GOT3 (cell line): ENCODE measurements at regions not wholly inside any gene's neighbourhood (a gene's known extent, or its start where the extent isn't known, plus 50 kb on each side); places are given as distances from the start of the nearest gene placed in this dataset.

Experiments used
- DNase-seq: peaks from one replicate; lab custom pipeline; 2025; ENCODE audit warnings: mixed read lengths; lab: John Stamatoyannopoulos, UW

- no peak for DNase-seq
Measured at GRCh38 chr16:51665436-51665998, 514.4 kb upstream of the SALL1 start.

DNA sequence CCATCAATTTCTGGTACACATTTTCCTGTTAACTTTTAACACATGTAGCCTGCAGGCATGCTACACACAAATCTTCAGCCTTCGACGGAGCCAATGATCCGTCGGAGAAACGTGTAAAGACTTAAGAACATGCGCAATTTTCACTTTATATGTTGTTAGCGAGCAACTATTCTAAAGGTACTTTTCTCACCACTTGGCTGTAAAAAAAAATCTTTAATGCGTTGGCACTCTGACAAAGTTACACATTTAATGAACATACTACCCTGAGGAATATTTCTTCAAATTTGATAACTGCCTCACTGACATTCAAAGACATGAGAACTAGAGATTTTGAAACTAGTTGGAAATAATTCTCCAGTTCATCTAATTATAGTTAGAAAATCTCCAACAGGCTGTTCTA lies 507.5 kb upstream of the SALL1 start:
- DNase-seq = no peak

DNA sequence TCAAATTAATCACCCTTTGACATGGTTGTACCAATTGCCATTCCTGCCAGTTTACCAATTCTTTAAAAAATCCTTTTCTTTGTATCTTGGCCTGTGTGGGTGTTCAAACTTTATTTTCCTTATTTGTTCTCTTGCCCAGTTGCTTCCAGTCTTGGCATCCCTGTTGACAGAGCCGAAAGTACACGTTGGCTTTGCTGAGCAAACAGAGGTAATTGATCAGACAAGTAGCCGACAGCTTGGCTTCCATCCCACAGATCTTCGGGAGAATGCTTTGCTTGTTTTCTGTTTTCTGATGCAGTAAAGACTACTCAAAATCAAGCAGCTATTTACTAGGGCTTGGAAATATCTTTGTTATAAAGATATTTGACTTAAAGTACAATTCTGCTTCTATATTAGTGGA lies 506.8 kb upstream of the SALL1 start:
- DNase-seq = no peak

DNA sequence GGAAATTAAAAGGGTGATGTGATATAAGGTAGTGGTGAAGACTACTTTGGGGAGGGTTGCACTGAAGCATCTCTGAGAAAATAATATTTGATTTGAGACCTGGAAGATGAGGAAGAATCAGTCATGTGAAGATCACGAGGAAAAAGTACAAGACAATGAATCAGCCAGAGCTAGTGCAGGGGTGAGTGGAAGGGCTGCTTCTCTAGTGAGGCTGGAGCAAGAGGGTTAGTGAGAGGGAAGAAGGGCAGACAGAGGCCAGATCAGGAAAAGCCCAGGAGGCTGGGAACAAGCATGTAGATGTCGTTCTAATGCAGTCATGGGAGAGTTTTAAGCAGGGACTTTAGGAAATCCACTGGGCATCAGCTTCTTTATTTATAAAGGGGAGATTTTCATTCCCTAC lies 504.2 kb upstream of the SALL1 start:
- no peak for DNase-seq

DNA sequence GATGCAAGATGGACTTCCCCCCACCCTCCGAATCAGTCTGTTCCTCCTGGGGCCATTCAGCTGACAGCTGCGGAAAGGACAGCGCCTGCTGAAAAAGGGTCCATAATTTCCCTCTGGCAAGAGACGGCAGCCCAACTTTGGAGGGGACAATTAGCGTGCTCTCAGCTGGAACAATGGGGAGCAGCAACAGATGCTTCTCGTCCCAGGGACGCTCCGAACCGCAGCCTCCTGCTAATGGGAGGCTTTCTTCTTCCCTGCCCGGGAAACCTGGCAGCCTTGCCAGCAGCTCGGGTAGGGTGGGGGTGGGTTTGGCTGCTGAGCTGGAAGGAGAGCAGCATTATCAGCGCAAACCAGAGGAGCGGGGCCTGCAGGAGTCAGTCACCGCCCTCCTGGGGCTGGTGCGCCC lies 500.0 kb upstream of the SALL1 start:
- DNase-seq = no peak

DNA sequence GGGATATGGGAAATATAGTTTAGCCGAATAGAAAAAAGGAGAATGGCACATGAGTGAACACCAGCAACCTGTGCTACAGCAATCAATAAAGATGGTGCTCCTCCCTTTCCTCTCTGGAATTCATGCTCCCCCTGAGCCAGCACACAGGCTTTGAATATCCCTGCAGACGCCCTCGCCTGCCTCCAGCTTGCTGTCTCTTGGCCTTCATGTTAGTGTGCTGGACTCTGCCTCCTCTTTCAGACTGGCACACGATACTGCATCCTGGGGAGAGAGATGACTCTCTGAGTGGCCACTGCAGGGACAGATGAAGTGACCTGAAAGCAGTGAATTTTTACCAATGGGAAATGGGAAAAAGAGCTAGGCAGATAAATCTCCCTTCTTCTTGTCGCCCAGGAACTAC lies 498.6 kb upstream of the SALL1 start:
- no peak for DNase-seq

DNA sequence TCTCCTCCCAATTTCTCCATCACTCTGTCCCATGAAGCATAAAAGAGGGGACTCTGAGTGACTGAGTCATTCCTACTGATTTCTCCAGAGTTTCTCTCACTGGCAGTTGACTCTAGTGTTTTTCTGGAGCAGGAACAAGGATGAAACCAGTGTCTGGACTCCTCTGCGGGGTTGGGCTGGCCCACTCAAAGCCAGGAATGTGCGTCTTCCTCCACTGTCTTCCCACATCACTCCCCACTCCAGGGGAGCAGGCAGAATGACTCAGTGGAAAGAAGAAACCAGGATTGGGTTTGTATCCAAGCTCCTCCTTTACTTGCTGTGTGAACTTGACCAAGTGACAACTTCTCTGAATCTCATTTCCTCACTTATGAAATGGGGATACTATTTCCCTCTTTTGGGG lies 497.5 kb upstream of the SALL1 start:
- no peak for DNase-seq

DNA sequence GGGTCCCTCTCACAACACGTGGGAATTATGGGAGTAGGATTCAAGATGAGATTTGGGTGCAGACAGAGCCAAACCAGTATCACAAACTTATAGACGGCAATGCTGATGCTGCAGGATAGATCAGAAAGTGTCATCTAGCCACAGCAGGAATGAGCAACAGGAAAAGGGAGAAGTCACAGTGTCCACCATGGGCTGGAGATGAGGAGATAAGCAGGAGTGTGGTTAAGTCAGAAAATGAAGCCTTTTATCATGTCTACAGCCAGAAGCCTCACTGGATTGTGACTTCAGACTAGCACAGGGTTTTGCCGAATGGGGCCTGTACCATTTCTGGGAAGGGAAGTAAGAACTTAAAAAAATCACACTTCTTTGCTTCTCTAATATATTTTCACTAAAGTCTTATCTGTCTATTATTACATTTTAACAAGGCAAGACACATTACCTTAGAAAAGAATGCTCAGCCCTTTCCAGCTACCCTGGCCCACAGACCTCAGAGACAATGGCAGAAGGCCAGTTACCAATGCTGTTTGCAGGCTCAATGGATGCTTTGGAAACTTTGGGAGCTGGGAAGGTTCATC lies 490.2 kb upstream of the SALL1 start:
- no peak for DNase-seq

- no peak for DNase-seq
Measured at GRCh38 chr16:51640196-51640595, 489.1 kb upstream of the SALL1 start.

GRCh38 chr16:51638339-51639135 lies 487.5 kb upstream of the SALL1 start:
- DNase-seq = no peak

- DNase-seq = no peak
Measured at GRCh38 chr16:51637770-51638094, 486.7 kb upstream of the SALL1 start.

DNA sequence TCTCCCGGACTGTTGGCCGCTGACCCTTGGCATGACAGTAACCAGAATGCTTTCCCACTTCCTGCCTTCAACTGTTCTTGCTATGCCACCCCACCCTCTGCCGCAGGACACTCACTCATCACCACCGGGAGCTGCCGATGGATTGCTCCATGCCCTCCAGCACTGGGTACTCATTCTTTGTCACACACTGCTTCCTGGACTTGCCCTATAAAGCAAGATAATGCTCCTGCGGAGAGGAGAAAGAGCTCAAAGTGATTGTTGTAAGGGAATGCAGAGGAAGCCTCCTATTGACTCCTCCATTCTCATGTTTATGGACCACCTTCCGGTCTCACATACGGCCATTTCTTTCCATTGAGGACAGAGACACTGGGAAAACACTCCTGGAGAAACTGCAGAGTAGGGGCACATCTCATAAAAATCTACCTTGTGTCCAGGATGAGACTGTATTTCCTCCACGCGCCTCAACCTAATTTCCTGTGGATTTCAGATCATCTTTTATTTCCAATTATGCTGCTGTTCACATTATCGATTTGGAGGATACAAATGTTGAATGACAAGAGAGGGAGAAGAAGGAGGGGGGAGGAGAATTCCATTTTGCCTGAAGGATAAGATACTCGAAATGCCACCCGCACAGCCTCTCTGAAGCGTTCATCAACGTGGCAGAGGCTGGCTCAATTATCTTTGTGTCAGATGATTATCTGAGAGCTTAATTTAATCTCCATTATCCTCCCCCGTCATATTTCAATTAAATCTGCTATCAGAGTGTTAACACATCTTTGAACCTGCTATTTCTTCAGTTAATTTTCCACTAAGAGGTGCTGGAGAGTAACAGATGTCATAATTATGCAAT lies 486.1 kb upstream of the SALL1 start:
- no peak for DNase-seq

GRCh38 chr16:51635181-51635580 lies 484.1 kb upstream of the SALL1 start:
- no peak for DNase-seq

DNA sequence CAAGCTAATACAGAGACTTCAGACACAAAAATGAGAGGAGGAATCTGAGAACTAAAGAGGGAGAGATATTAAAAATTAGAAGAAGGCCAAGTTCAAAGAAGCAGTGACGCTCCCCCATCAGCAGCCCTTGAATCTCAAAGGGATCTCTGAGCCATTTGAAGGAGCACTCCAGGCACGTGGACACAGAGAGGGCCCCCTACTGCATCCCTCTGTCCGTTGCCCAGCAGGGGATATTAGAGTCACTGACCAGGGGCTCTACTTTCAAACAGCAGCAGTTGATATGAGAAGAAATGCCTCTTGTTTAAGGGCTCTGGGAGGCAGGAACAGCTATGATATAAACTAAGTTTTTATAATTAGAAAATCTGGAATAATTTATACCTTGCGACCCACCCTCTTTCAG lies 479.0 kb upstream of the SALL1 start:
- DNase-seq = no peak

DNA sequence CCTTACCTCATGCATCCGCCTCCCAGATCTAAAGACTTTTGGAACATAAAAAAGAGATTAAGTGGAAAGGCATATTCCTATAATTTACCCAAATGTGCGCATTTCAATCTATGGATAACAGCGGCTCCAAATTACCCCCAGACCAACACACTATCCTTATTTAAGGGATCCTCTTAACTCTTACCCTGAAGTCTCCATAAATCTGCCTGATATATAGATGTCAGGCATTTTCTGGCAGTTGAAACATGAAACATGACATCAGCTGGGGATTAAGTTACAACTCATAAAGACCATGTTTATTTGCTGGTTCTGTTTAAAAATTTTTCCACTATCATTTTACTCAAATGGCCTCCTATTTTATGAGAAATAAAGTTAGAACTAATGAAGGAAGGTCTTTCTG lies 478.5 kb upstream of the SALL1 start:
- no peak for DNase-seq

DNA sequence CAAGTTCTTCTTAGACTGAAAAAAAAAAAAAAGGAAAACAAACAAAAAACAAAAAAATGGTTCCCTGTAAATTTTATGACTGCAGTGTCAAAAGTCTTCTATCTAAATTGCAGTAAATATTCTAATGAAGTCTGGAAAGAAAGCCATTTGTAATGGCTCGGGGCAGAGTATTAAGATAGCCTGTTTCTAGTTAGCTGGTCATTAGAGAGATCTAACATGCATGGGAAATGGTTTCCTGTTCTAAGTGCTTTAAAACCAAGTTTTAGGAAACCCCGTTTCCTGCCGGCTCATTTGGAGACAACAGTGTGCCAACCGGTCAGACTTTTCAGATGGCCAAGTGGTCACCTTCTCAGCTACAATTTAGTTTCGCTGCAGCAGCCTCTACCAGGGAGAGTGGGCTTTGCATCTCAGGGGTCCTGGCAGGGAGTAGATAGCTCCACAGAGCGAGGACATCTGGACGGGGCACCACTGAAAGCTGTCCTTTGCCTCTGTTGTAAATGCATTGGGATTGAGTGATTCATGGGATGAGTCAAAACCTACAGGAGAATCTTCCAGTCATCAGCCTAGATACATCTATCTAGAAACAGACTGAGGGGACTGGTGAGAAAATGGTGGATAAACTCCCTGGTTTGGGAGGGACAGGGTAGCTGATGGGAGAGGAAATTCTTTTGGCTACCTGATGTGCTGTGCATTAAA lies 473.2 kb upstream of the SALL1 start:
- no peak for DNase-seq

GRCh38 chr16:51621610-51622009 lies 470.5 kb upstream of the SALL1 start:
- DNase-seq = no peak

DNA sequence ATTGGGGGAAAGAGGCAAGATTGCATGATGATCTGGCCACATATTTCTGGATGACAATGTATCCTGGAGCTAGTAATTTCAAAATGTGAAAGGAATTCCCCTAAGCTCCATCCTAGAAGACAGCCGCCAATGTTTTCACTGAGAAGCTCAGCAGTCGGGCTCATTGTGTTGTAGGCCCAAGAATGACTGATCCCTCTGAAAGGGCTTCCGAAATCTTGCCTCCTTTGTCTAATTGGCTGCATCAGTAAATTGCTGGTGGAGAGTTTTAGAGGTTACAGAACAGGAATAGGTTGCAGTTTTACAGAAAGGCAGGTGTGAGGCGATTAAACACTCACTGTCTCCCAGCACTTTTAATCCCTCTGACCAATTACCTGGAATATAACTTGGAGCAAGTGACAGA lies 464.1 kb upstream of the SALL1 start:
- no peak for DNase-seq

DNA sequence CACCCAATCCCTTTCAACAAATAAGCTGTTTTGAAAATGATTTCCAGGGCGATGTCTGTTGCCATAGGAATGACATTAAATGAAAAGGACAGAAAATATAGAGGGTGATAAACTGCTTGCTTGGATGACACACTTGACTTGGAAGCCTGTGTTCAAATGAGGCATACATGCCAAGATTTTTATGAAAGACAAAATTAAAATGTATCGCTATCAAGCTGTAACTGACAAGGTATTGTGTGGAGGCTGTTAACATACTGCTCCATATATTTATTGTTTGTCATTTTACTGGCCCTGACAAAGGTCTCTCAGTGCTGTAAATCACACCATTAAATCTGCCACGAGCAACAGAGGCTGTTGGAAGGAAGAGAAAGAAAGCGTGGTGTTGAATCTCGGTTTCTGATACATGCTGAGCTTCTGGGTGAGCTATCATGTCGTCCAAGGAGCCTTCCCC lies 456.2 kb upstream of the SALL1 start:
- no peak for DNase-seq

DNA sequence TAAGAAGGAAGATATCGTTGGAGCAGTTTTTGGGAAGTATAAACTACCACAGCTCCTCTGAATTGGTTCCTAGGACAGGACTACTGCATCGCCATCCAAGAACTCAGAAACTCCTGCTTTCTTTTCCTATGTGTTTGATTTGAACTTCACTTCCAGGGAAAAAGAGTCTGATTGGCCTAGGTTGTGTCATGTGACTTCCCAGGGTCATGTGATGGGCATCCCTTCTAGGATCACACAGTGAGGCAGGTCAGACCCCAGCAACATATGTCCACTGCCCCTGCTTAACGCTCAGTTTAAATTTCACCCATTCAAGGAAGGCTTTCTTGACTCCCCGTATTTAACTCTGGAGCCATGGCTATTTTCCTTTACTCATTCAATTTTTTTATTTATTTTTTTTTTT lies 445.2 kb upstream of the SALL1 start:
- DNase-seq = no peak

- no peak for DNase-seq
Measured at GRCh38 chr16:51592535-51593300, 441.6 kb upstream of the SALL1 start.
